Gastrocnemius medialis (tissue), 4 donors: ENCODE measurements at regions not wholly inside any gene's neighbourhood (a gene's known extent, or its start where the extent isn't known, plus 50 kb on each side); places are given as distances from the start of the nearest gene placed in this dataset.
A peak's percentile ranks its signal among the peaks of the same experiment; 100 is the strongest.

Experiments
- ATAC-seq, 2 donors: fragments of 150-250 bp; one replicate each; pipeline ENCODE4 v1.9.1; 2016
- DNase-seq, 2 donors: peaks; one replicate each; pipeline ENCODE4 v3.0.0-alpha.2; 2019
- H3K27ac ChIP-seq, 4 donors: fragments of 200-600 bp; sonication (generic); 1 replicate in 1 of 4; 2 replicates in 3 of 4; pipeline ENCODE4 v1.5.1; 2016 to 2018; ENCODE audit warnings: mild to moderate bottlenecking in 2 of 4, moderate library complexity in 1 of 4
- H3K27me3 ChIP-seq, 3 donors: fragments of 200-600 bp; sonication (generic) in 2 of 3; 1 replicate in 1 of 3; 2 replicates in 2 of 3; pipeline versions ENCODE4 v1.5.1 to v1.6.0; 2016 to 2019; ENCODE audit warnings: mild to moderate bottlenecking in 1 of 3, moderate library complexity in 1 of 3
- H3K36me3 ChIP-seq, 2 donors: fragments of 200-600 bp; sonication (generic) in 1 of 2; one replicate each; pipeline ENCODE4 v1.5.1; 2017 to 2018
- H3K4me1 ChIP-seq, 2 donors: fragments of 200-600 bp; sonication (generic) in 1 of 2; one replicate each; pipeline ENCODE4 v1.5.1; 2016 to 2017; ENCODE audit warnings: mild to moderate bottlenecking in 2 of 2
- H3K4me3 ChIP-seq, 4 donors: fragments of 200-600 bp; sonication (generic) in 3 of 4; 1 replicate in 1 of 4; 2 replicates in 3 of 4; pipeline ENCODE4 v1.5.1; 2016 to 2019; ENCODE audit warnings: mild to moderate bottlenecking in 2 of 4
- H3K9me3 ChIP-seq, 3 donors: fragments of 200-600 bp; sonication (generic) in 2 of 3; 1 replicate in 1 of 3; 2 replicates in 2 of 3; pipeline ENCODE4 v1.5.1; 2016 to 2019
- CTCF ChIP-seq, 5 experiments: fragments of 450-650 bp in 3 of 5; fragments of 200-600 bp in 2 of 5; sonication (generic) in 2 of 5; IDR thresholded peaks in 4 of 5; conservative IDR thresholded peaks in 1 of 5; 1 replicate in 4 of 5; 2 replicates in 1 of 5; pipeline ENCODE4 v1.5.1; 2016 to 2019; ENCODE audit warnings: antibody characterized with exemption in 5 of 5, mild to moderate bottlenecking in 3 of 5, moderate library complexity in 3 of 5
- POLR2A ChIP-seq, 2 donors: fragments of 450-650 bp; IDR thresholded peaks; one replicate each; pipeline ENCODE4 v1.6.1; 2017; ENCODE audit warnings: antibody characterized with exemption in 2 of 2, mild to moderate bottlenecking in 2 of 2, moderate library complexity in 2 of 2
- in situ Hi-C, 4 donors: fragments of 200-750 bp; cut with MboI; loops; one replicate each; pipeline versions ENCODE4 v1.15.0 to v1.8.0; 2017; ENCODE audit warnings: low sequenced_read_pairs in 4 of 4
- intact Hi-C: fragments of 100-400 bp; cut with DNase I; formaldehyde crosslinking; loops from one replicate; pipeline ENCODE4 v1.15.1; 2023; ENCODE audit warnings: low total_unique reads

GRCh38 chr5:52725065-52725746, 62.5 kb upstream of the ITGA1 start:
- peak in 1 of 2 donors; percentile 23 for ATAC-seq
- DNase-seq: no peak
- Histone ChIP-seq H3K9me3 (no peaks in the 10 kb centered on the region), H3K36me3 (no peaks in the 10 kb centered on the region), H3K27me3 (no peaks in the 10 kb centered on the region), H3K27ac (peak overlapping the region in 3 of 4 donors; percentile 17 to 53 (median 48)), H3K4me1 (peaks cover 5 to 16% of the 10 kb centered on the region in 2 donors), H3K4me3 (no peak overlapping the region)
- TF ChIP-seq POLR2A (IDR thresholded peaks at IDR 0.05) (no peak), CTCF (IDR thresholded peaks at IDR 0.05 in 4 of 5, conservative IDR thresholded peaks at IDR 0.05 in 1 of 5) (no peak)
- intact Hi-C loops: no loop called here
- in situ Hi-C loops: no loop called here

- H3K27me3 ChIP-seq: no peaks in the 10 kb centered on the region
- no peaks in the 10 kb centered on the region for H3K36me3 ChIP-seq
- peak overlapping the region; percentile 18 to 53 (median 38) for H3K27ac ChIP-seq
- in situ Hi-C loops (no loop called here), intact Hi-C loops (no loop called here)
- no peak overlapping the region for H3K4me3 ChIP-seq
- H3K4me1 ChIP-seq: peaks cover 5 to 16% of the 10 kb centered on the region in 2 donors
- no peak for TF ChIP-seq POLR2A (IDR thresholded peaks at IDR 0.05)
- TF ChIP-seq CTCF (IDR thresholded peaks at IDR 0.05 in 4 of 5, conservative IDR thresholded peaks at IDR 0.05 in 1 of 5): no peak
- ATAC-seq: no peak
- no peaks in the 10 kb centered on the region for H3K9me3 ChIP-seq
- DNase-seq: no peak
These were observed 61.9 kb upstream of the ITGA1 start for GRCh38 chr5:52725808-52726207.

GRCh38 chr5:52727020-52727419, 60.7 kb upstream of the ITGA1 start:
- Histone ChIP-seq H3K27me3 (no peaks in the 10 kb centered on the region), H3K36me3 (no peaks in the 10 kb centered on the region), H3K4me3 (no peak overlapping the region), H3K9me3 (no peaks in the 10 kb centered on the region), H3K4me1 (peaks cover 5 to 16% of the 10 kb centered on the region in 2 donors), H3K27ac (peak overlapping the region in 3 of 4 donors; percentile 36 to 53 (median 48))
- in situ Hi-C loops: no loop called here
- intact Hi-C loops: no loop called here
- no peak for TF ChIP-seq CTCF (IDR thresholded peaks at IDR 0.05 in 4 of 5, conservative IDR thresholded peaks at IDR 0.05 in 1 of 5)
- TF ChIP-seq POLR2A (IDR thresholded peaks at IDR 0.05): no peak
- ATAC-seq: no peak
- no peak for DNase-seq

GRCh38 chr5:52727576-52727975, 60.1 kb upstream of the ITGA1 start:
- H3K36me3 ChIP-seq: no peaks in the 10 kb centered on the region
- DNase-seq (no peak), ATAC-seq (peak; percentile 55 to 69)
- intact Hi-C loops: no loop called here
- no peak overlapping the region for H3K4me3 ChIP-seq
- in situ Hi-C loops: no loop called here
- H3K4me1 ChIP-seq: peaks cover 5 to 16% of the 10 kb centered on the region in 2 donors
- H3K9me3 ChIP-seq: no peaks in the 10 kb centered on the region
- TF ChIP-seq CTCF (IDR thresholded peaks at IDR 0.05 in 4 of 5, conservative IDR thresholded peaks at IDR 0.05 in 1 of 5) (no peak), POLR2A (IDR thresholded peaks at IDR 0.05) (no peak)
- H3K27me3 ChIP-seq: no peaks in the 10 kb centered on the region
- H3K27ac ChIP-seq: peak overlapping the region in 3 of 4 donors; percentile 27 to 53 (median 48)
